Sigmoid colon (tissue), 4 donors: ENCODE measurements at regions not wholly inside any gene's neighbourhood (a gene's known extent, or its start where the extent isn't known, plus 50 kb on each side); places are given as distances from the start of the nearest gene placed in this dataset.

Experiments
- CTCF ChIP-seq, 4 experiments: fragments of 450-650 bp in 3 of 4; fragments of 200-600 bp in 1 of 4; IDR thresholded peaks; one replicate each; pipeline ENCODE4 v1.5.1; 2016 to 2019; ENCODE audit warnings: antibody characterized with exemption in 4 of 4, mild to moderate bottlenecking in 3 of 4, moderate library complexity in 2 of 4
- EP300 ChIP-seq, 4 donors: sonication (generic); formaldehyde crosslinking; IDR thresholded peaks; one replicate each; pipeline ENCODE4 v1.6.1; 2017; ENCODE audit warnings: antibody characterized with exemption in 4 of 4
- POLR2A ChIP-seq, 2 donors: fragments of 450-650 bp; IDR thresholded peaks; one replicate each; pipeline ENCODE4 v1.6.1; 2016; ENCODE audit warnings: antibody characterized with exemption in 2 of 2, mild to moderate bottlenecking in 2 of 2, moderate library complexity in 2 of 2
- POLR2AphosphoS5 ChIP-seq, 4 donors: sonication (generic); formaldehyde crosslinking; IDR thresholded peaks; one replicate each; pipeline ENCODE4 v1.6.1; 2017; ENCODE audit warnings: antibody characterized with exemption in 4 of 4

DNA sequence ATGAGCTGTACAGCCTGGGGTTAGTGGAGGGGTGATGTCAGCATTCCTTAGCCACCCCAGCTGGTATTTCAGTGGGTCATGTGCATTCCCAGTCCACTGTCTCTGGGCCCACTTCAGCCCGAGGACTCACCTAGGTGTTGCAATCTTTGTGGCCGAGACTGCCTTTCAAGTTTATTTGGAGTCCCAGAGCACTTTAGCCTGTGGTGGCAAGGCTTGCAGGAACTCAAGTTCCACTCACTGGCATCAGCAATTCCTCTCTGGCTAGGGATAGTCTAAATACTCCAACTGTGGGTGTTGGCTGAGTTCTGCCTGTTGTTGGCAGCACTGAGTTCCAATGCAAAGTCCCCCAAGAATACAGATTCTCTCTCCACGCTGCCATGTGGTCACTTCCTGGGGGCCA lies 191.6 kb upstream of the PGR start:
- TF ChIP-seq POLR2A (IDR thresholded peaks at IDR 0.05): no peak
- no peak for TF ChIP-seq CTCF (IDR thresholded peaks at IDR 0.05)
- TF ChIP-seq EP300 (IDR thresholded peaks at IDR 0.05): no peak
- no peak for TF ChIP-seq POLR2AphosphoS5 (IDR thresholded peaks at IDR 0.05)
